CD4-positive, alpha-beta T cell treated with Interleukin-10 for 1 hour (primary cell): ENCODE measurements at regions not wholly inside any gene's neighbourhood (a gene's known extent, or its start where the extent isn't known, plus 50 kb on each side); places are given as distances from the start of the nearest gene placed in this dataset.

Experiments
- DNase-seq: peaks from one replicate; pipeline ENCODE4 v3.0.0-alpha.2; 2020

DNA sequence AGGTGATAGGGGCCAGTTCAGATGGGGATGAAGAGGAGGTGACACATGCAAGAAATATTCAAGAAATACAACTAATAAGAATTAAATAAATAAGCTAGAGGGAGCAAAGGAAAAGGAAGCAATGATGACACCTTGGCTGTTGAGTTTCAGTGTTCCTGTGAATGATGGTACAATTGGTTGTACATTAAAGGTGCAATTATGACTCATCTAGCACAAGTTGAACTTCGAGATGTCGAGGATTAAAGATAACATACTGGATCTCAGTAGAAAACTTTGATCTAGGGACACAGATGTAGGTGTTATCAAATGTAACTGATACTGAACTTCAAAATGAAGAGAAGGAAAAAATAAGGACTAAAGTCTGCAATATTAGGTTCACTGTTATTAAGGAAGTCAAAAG lies 760.6 kb upstream of the CHAC2 start:
- DNase-seq: no peak

DNA sequence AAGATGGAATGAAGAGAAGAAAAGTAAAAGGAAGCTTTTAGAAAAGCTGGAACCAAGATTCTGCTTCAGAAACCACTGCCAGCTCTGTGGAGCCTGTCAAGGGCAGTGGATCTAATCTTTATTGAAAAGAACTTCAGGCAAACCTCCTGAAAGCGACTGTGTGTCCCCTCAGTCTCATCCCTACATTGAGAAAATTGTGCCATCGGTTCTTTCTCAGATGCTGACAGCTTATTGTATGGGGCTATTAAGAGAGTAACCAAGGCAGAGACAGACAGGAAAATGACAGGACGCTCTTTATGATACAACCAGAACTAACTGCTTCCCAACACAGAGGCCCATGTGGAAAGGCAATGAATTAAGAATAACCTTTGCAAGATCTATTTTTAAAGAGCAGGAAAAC lies 763.2 kb upstream of the CHAC2 start:
- DNase-seq: no peak

DNA sequence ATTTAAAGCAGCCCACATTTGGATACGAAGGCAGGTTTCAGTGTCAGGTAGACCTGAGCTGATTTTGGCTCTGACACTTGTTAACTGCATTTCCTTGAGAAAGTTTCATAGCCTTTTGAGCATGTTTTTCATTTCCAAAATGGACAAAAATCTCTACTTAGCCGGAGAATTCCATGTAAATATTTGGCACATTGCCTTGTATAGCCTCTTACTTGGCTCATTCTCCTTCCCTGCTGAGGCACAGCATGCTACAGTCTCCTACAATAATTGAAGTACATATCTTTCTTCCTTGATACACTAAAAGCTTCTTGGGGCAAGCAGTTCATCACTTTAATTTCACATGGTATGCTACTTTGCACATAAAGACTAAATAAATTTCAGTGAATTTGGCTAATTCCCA lies 772.2 kb upstream of the CHAC2 start:
- DNase-seq: no peak

DNA sequence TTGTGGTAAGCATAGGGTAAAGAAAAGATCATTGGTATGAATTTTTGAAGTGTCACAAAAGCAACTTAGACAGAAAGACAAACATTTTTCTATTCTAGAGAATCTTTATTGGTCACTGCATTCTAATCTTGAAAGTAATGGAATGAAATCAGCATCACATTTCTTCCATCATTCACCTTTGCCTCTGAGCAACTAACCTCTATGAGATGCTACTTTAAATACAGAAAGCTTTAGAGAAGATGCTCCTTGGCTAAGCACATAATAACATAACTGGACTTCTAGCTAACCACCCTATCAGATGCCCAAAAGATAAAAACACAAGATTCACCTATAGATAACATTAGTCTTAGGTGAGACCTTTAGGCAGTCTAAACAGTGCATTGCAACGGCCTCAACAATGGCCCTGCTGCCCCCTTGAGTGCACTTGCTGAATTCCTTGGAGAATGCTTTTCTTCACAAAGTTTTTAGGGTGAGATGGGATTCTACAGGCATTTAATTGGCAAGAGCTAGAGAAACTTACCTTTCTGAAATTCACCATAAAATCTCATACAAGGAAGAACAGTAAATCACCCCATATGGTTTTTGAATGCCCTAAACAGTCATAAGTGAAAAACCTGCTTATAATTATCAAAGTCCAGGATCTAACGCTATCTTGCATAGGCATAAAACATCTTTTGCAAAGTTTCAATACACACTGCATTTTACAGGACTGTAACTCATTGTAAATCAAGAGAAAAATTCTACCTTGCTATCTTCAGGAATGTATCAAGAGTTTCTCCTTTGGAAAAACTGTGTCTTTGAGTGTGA lies 791.3 kb upstream of the CHAC2 start:
- no peak for DNase-seq

DNA sequence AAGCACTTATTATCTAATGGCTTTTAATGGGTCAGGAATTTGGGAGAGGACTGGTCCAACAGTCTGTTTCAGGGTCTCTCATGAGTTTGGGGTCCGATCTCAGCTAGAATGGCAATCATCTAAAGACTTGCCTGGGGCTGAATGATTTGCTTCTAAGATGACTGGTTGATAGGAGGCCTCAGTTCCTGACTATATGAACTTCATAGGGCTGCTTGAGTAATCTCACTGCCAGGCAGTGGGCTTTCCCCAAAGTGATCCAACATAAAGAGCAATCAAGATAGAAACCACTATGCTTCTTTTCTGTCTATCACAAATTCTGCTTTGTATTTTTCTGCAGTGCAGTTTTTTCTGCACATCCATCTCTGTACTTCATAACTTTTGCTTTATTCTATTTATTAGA lies 793.5 kb upstream of the CHAC2 start:
- DNase-seq: no peak

DNA sequence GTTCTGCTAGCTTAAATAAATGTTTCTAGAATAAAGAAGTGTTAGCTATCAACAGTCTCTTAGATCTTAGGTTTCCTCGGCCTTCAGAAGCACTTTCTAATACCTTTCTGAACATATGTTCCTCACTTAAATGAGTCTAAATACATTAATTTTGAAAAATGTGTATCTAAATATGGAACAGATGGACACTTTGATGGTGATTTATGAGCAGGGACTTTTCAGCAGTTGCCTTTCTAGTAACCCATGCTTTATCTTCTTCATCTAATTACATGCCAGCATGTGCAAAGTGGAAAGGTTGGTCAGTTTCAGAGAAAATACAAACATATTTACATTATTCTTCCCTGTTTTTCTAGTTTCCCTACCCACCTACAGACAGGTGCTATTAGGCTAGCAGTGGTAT lies 797.0 kb upstream of the CHAC2 start:
- no peak for DNase-seq

DNA sequence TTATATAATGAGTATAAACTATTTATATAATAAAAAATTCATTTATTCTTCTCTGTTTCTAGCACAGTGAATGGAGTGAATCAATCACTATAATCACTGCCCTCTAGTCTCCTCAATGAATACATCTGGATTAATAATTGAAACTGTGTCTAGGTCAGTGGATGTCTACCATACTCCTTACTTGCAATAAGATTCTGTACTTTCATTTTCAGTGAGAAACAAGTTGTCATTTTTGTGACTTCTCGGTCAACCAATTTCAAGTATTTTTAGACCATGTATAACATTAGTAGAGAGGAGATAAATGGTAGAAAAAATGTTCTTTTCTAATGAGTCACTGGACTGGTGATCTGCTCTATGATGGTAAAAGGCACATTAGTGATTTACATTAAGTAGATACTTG lies 799.6 kb upstream of the CHAC2 start:
- no peak for DNase-seq

DNA sequence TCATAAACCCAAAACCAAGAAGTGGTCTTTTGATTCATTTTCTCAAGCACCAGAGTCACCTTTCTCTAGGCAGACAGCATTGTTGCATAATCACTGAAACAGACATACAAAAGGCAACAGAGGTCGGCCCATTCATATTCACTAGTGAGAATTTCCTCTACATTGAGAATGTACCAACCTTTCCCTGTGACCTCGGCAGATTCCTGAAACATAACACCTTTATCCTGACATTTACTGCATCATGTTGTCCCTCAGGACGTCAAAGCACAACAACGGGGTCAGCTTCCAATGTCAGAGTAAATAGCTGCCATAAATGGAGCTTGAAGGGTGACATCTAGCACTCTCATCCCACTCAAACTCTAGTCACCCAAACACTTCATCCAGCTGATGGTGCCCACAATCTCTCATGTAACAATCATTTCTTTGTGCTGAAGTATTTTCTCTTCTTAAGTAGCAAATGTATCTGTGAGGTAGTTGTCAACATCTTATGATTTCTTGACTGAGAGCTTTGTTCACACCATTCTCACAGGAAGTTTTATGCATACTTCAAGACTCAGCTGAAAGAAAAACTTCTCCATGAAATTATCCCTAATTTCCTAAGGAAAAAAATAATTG lies 802.6 kb upstream of the CHAC2 start:
- no peak for DNase-seq

DNA sequence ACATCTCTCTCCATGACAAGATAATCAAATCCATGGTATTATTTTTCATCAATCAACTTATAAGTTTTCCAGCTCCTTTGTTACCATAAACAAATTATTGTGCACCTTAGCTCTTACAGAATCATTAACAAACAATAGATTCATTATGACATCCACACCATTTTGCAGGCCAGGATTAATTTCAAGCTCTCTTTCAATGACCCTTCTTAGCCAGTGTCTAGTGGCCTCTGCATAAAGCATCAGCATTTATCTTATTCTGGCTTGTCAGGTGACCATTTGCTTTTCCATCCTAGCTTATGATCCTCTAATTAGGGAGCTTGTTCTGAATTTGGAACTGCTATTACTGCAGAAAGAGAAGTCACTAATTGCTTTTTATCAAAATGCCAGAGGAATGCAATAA lies 806.2 kb upstream of the CHAC2 start:
- no peak for DNase-seq

DNA sequence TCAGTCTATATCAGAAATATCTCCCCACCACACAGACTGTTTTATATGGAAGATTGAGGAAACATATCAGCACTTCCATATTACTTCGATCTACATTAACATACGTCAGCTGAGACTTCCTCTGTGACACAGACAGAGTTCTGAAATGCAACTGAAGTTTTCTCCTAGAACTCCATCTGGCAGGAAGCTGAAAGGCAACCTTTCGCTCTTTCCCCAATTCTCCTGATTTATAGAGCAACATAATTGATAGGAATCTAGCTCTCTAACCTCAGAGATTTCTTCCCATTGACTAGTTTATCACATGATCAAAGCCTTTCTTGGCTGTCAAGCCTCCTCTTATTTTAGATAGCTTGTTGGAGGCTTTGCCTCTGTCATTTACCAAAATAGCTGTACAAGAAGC lies 806.7 kb upstream of the CHAC2 start:
- DNase-seq: no peak

DNA sequence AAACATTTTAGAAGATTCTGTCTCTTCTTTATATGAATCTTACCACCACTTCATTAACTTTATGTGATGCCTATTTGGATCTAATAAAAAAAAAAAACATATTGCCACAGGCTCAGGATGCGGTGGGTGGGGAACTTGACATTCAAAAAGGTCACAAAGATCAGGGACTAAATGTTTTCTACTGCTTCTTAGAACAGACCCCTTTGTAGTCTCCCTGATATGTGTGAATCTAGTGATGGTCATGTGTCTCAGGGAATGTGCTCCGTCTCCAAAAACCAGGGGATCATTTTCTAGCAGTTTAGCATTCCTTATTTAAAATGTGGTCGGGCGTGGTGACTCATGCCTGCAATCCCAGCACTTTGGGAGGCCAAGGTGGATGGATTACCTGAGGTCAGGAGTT lies 807.8 kb upstream of the CHAC2 start:
- DNase-seq: no peak

DNA sequence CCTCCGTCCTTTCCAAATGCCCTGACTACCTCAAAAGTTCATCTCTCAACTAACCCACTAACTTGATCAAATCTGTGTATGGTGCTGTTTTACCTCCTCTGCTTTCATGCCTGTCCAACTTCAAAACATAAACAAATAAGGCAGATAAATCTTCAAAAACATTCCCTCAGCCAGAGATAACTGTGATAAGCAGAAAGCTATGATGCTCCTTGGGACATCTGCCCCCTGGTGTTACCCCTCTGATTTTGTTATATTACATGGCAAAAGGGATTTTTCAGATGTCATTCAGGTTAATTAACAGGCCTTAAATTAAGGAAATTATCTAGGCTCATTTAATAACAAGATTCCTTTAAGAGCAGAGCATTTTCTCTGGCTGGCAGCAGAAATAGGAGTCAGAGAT lies 810.8 kb upstream of the CHAC2 start:
- no peak for DNase-seq

DNA sequence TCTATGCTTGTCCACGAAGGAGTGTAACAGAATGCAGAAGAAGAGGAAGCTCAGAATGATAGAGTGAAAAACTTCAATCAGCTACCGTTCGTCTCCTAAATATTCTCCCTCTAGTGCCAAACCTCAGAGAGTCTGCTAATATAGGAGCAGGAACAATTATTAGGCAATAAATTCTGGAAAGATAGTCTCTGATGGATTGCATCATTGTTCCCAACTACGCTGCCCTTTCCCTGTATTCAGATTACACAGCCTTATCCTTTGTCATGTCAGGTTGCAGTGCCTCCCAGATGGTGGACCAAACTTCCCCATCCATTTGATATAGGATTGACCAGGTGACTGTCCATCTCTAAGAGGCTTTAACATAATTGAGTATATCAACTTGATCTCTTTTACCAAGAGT lies 811.5 kb upstream of the CHAC2 start:
- DNase-seq: no peak

DNA sequence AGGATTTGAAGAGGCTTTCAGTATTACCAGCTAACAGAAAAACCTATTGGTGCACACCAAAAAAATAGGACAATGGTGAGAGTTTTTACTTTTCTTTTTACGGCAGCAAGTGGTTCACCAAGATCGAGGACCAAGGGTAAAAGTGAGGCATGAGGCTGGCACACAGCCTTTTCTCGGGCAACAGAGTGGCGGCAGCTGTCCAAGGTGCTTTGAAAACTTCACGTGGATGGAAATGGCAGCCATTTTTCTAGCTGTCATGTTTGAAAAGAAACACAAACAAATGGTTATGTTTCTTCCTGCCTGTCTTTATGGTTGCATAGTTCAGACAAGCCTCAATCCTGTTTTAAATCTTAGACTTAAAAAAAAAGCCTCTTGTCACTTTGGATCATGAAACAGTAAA lies 812.5 kb upstream of the CHAC2 start:
- no peak for DNase-seq

DNA sequence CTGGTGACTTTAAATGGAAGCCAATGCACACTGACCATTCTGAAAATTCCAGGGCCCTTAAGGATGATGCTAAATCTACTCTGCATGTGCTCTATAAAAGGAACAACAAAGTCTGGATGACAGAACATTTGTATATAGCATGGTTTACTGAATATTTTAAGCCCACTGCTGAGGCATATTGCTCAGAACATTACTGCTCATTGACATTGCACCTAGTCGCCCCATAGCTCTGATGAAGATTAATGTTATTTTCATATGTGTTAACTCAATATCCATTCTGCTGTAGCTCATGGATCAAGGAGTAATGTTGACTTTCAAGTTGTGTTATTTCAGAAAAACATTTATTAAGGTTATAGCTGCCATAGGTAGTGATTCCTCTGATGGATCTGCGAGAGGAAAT lies 827.5 kb upstream of the CHAC2 start:
- DNase-seq: no peak

DNA sequence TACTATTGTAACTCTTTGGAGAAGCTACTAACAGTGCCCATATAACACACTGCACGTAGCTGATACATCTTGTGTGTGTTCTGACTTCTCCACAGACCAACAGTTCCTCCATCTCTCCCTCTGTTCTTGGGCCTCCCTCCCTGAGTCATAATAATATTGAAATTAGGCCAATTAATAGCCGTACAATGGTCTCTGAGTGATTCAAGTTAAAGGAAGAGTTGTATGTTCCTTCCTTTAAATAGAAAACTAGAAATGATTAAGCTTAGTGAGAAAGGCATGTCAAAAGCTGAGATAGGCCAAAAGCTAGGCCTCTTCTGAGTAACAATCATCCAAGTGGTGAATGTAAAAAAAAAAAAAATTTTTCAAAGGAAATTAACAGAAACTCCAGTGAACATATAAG lies 828.4 kb upstream of the CHAC2 start:
- no peak for DNase-seq

DNA sequence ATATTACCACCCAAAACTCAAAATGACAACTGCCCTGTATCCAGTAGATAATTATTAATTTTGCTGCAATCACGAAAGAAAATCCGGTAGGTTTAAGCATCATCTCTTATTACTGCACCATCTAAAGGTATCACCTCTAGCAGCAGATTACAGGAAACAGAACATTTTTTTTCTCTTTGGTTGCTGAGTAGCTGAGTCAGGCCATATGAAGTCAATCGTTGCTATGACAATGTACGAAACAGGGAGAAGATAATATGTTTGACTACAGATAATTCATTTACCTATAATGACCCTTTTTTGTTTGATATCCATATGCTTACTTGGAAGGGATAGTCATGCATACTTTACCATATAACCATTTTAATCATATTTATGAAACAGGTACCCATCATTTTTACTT lies 831.6 kb upstream of the CHAC2 start:
- no peak for DNase-seq

DNA sequence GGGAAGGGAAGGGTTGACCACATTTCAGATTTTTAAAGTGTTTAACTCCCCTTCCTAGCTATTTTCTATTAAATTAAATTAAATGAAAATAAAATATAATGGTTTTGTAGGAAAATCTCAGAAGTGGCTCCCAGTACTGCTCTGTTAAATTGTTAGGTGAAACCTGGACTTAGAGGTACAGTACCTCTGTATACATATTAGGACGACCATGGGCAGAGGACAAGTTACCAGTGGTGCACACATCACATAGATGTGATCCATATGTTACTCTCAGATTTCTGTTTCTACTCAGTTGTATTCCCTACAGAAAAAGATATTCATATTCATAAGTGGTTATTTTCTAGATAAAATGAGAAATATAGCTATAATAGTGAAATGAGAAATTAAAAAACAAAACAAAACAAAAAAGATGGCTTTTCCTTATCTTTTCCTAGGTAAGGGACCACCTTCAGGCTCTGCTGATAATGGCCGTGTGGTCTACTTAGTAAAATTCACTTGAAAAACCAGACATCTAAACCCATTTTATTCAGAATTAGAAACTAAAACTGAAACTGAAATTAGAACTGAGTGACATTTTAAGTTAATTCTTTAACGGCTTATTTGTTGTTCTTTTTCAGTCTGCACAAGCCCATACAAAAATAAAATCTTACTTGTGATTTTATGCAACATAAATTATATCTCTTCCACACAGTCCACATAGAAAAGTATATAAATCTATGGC lies 832.5 kb upstream of the CHAC2 start:
- DNase-seq: no peak

DNA sequence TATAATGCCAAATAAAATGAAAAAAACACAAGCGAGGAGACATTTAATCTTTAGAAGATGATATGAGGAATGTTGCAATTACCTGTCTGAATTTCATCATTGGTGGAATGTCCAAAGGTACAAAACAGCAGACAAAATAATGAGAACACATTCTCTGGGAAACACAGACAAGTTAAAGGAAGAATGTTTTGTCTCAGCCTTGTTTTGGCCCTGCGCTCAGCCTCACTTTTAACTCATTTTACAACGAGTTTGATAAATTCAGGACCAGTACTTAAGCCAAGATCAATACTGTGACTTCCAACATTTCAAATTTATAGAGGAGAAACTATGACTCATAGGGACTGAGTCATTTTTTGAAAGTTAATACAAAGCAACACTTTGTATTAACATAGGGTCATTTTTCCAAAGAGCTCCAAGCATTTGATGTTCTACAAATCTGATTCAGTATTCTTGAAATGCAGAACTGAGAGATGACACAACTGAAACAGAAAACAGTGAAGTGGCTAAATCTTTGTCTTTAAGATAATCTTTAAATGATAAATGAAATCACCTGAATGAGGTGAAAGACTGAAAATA lies 833.2 kb upstream of the CHAC2 start:
- DNase-seq: no peak

DNA sequence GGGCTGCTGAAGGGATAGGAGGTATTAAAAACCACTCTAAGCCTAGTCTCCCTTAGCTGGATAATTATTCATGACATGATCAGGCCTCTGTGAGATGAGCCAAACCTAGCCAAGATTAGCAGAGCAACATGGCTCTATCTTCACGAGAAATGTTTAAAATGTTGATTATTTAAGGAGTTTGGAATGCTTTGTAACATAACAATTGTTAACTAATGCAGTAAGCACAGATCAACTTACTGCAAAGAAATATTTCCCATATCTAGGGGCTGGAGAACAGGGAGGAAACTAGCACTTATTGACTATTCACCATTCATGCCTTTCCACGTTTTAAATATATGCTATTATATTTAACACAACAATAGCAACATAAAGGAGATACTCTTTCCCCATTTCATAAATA lies 833.7 kb upstream of the CHAC2 start:
- no peak for DNase-seq

DNA sequence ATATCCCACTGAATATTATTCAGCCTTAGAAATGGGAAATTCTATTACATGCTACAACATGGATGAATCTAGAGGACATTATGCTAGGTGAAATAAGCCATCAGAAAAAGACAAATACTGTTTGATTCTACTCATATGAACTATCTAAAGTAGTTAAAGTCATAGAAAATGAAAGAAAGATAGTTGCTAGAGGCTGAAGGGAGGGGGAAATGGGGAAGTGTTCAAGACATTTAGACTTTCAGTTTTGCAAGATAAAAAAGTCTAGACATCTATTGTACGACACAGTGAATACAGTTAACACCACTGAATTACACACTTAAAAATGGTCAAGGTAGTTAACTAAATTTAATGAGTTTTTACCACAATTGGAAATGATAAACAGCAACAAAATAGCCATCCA lies 835.9 kb upstream of the CHAC2 start:
- DNase-seq: no peak

DNA sequence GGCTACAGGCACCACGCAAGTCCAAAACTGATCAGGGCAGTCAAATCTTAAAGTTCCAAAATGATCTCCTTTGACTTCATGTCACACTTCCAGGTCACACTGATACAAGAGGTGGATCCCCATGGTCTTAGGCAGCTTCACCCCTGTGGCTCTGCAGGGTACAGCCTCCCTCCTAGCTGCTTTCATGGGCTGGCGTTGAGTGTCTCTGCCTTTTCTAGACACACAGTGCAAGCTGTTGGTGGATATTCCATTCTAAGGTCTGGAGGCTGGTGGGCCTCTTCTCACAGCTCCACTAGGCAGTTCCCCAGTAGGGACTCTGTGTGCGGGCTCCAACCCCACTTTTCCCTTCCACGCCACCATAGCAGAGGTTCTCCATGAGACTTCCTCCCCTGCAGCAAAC lies 838.2 kb upstream of the CHAC2 start:
- no peak for DNase-seq

DNA sequence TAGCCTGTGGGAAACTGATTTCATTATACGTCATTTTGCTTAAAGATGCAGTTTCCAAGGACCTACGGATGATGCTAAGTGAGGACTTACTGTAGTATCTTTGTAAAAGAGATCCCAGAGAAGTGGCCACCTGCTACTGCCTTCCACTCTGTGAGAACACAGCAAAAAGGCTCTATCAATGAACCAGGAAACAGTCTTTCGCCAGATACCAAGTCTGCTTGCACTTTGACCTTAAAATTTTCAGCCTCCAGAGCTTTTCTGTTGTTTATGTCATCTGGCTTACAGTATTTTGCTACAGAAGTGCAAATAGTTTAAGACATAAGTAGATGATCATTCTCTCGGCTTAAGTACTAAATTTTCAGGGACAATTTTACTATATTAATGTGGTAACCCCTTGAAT lies 847.9 kb upstream of the CHAC2 start:
- no peak for DNase-seq

DNA sequence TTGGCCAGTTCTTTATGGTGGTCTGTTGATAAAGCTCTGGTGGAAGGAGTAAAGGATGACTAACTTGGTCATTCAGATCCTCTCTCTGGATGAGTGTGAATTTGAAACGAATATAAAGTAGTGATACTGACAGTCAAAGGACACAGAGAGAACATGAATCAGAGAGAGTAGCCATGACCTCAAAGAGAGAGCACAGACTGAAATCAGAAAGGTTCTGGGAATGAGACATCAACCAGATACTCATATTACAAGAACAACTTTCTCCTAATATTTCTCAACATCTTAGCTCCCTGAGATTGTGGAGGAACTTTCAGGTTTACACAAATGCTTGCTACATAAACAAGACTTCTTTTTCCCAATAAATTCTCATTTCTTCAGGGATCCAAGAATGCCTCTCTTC lies 849.1 kb upstream of the CHAC2 start:
- DNase-seq: no peak
